ENCODE measurements at regions not wholly inside any gene's neighbourhood (a gene's known extent, or its start where the extent isn't known, plus 50 kb on each side); places are given as distances from the start of the nearest gene placed in this dataset.

DNA sequence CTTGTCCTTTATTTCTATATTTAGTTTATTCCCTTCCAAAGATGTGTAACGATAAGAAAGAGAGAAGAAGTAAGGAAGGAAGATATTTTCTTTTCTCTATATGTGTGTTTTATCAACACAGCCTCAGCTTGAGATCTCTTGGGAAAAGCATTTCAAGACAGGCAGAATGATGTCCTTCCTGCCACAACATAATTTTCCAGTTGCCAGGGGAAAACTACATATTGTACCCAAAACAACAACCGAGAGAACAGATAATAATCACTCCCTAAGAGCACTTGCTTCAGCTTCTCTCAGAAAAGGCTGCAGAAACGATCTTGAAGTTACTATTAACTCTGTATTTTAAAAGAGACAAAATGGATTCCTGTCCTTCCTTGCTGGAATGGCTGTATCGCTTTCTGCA, 151.4 kb upstream of the ITGB1 start:
- Histone ChIP-seq H3K36me3 (no peaks in the 10 kb centered on the region), H3K4me1 (ENCODE audit: low read depth) (peaks cover 4% of the 10 kb centered on the region), H3K4me3 (no peak overlapping the region), H3K9me3 (ENCODE audit: low read depth) (no peaks in the 10 kb centered on the region), H3K27me3 (no peaks in the 10 kb centered on the region), H3K27ac (no peak overlapping the region)
- TF ChIP-seq, protein P1, sequence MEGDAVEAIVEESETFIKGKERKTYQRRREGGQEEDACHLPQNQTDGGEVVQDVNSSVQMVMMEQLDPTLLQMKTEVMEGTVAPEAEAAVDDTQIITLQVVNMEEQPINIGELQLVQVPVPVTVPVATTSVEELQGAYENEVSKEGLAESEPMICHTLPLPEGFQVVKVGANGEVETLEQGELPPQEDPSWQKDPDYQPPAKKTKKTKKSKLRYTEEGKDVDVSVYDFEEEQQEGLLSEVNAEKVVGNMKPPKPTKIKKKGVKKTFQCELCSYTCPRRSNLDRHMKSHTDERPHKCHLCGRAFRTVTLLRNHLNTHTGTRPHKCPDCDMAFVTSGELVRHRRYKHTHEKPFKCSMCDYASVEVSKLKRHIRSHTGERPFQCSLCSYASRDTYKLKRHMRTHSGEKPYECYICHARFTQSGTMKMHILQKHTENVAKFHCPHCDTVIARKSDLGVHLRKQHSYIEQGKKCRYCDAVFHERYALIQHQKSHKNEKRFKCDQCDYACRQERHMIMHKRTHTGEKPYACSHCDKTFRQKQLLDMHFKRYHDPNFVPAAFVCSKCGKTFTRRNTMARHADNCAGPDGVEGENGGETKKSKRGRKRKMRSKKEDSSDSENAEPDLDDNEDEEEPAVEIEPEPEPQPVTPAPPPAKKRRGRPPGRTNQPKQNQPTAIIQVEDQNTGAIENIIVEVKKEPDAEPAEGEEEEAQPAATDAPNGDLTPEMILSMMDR (IDR thresholded peaks at IDR 0.05; ENCODE audit: low read depth, low read length): no peak
- DNase-seq (ENCODE audit: low read depth in 1 of 2, low spot score in 1 of 2): no peak

DNA sequence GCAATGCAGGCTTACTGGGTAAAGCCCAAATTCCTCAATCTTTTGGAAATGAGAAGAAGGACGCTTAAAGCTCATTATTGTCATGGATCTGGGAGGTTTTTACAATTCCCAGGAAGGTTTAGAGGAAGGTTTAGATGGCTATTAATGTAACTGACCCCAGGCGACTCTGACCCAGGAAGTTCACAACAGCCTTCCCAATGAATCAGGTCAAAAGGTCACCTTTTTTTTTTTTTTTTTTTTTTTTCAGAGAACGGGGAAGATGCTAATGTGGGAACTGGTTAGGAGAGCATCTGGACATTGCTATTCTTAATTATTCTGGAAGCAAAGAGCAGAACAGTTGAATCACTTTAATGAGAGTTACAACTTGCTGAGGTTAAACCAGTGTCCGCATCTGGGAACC, 149.9 kb upstream of the ITGB1 start:
- H3K36me3 ChIP-seq: no peaks in the 10 kb centered on the region
- DNase-seq (ENCODE audit: low read depth in 1 of 2, low spot score in 1 of 2): no peak
- no peak overlapping the region for H3K27ac ChIP-seq
- no peaks in the 10 kb centered on the region for H3K9me3 ChIP-seq (ENCODE audit: low read depth)
- no peak overlapping the region for H3K4me3 ChIP-seq
- TF ChIP-seq, protein P1 (IDR thresholded peaks at IDR 0.05; ENCODE audit: low read depth, low read length): no peak
- H3K27me3 ChIP-seq: no peaks in the 10 kb centered on the region
- no peaks in the 10 kb centered on the region for H3K4me1 ChIP-seq (ENCODE audit: low read depth)

DNA sequence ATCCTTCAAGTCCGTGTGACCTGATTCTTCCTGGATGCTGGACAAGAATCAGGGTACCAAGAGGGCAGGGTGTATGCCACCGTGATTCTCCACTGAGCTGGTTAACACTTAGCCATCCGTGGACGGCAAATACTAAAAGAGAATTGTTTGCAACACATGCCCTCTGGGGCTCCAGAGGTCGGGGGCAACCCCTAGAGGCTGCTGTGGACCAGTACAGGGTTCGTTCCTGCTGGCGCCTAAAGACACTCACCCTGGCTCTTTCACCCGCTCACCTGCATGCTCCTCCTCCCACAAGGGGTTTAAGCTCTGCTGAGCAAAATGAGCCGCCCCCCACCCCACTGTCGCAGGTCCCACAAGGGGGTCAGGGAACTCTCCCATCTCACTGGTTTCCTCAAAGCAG, 148.7 kb upstream of the ITGB1 start:
- TF ChIP-seq, protein P1 (IDR thresholded peaks at IDR 0.05; ENCODE audit: low read depth, low read length): no peak
- H3K4me1 ChIP-seq (ENCODE audit: low read depth): no peaks in the 10 kb centered on the region
- no peak overlapping the region for H3K4me3 ChIP-seq
- DNase-seq (ENCODE audit: low read depth in 1 of 2, low spot score in 1 of 2): no peak
- H3K36me3 ChIP-seq: no peaks in the 10 kb centered on the region
- H3K27me3 ChIP-seq: no peaks in the 10 kb centered on the region
- H3K27ac ChIP-seq: no peak overlapping the region
- no peaks in the 10 kb centered on the region for H3K9me3 ChIP-seq (ENCODE audit: low read depth)

DNA sequence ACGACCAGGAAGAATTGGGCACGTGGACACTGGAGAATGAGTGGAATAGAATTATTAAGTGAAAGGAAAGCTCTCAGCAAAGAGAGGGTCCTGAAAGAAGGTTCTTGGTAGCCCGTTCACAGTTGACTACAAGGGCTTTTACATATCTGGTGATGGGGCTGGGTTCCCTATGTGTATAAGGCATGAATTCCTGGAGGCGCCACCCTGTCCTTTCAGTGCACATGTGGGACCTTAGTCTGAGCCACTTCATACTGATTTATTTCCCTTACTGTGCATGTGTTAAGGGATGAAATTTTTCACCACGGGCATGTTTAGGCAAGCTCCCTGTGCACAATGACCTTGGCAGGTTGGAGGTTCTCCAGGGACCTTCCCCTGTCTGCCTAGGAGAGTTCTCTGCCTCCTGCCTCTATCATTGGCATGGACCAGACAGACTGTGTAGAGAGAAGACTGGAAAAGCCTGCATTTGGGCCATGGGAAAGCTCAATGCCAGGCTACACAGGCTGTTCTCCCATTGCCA, 145.9 kb upstream of the ITGB1 start:
- TF ChIP-seq, protein P1 (IDR thresholded peaks at IDR 0.05; ENCODE audit: low read depth, low read length): no peak
- Histone ChIP-seq H3K27ac (no peak overlapping the region), H3K4me1 (ENCODE audit: low read depth) (no peaks in the 10 kb centered on the region), H3K4me3 (no peak overlapping the region), H3K9me3 (ENCODE audit: low read depth) (no peaks in the 10 kb centered on the region), H3K36me3 (no peaks in the 10 kb centered on the region), H3K27me3 (no peaks in the 10 kb centered on the region)
- DNase-seq (ENCODE audit: low read depth in 1 of 2, low spot score in 1 of 2): no peak

DNA sequence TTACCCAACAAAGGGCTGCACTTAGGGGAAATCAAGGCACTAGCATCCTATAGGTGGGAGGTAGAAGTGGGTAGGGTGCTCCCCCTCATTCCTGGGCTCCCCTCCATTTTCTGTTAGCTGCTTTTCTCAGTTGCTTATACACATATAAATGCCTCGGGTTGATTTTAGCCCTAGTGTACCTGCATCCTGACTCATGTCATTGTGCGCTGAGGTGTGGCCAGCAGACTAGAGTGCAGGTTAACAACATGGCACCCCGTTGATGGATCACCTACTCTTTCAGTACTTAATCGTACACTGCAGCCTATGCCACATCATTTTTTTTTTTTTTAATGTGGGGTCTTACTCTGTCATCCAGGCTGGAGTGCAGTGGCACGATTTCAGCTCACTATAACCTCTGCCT, 144.0 kb upstream of the ITGB1 start:
- no peak for DNase-seq (ENCODE audit: low read depth in 1 of 2, low spot score in 1 of 2)
- Histone ChIP-seq H3K4me1 (ENCODE audit: low read depth) (no peaks in the 10 kb centered on the region), H3K9me3 (ENCODE audit: low read depth) (no peaks in the 10 kb centered on the region), H3K27me3 (no peaks in the 10 kb centered on the region), H3K27ac (no peak overlapping the region), H3K4me3 (no peak overlapping the region), H3K36me3 (no peaks in the 10 kb centered on the region)
- TF ChIP-seq, protein P1 (IDR thresholded peaks at IDR 0.05; ENCODE audit: low read depth, low read length): no peak

DNA sequence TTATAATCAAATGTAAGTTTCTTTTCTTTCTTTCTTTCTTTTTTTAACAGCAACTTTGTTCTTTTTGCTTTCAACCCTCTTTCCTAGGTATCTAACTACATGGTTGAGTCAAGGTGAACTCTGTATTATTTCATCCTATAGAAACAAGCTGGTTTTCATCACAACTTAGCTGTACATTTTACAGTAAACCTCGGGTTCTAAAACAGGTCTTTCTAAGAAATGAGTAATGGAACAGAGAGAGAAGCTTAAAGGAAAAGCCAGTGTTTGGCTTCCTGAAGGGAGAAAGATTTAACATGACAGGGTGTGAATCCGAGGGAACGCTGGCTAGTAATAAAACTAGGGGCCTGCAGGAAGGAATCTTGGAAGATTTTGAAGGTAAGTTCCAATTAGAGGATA, 143.4 kb upstream of the ITGB1 start:
- DNase-seq (ENCODE audit: low read depth in 1 of 2, low spot score in 1 of 2): no peak
- TF ChIP-seq, protein P1 (IDR thresholded peaks at IDR 0.05; ENCODE audit: low read depth, low read length): no peak
- Histone ChIP-seq H3K27ac (no peak overlapping the region), H3K9me3 (ENCODE audit: low read depth) (no peaks in the 10 kb centered on the region), H3K4me3 (no peak overlapping the region), H3K4me1 (ENCODE audit: low read depth) (no peaks in the 10 kb centered on the region), H3K27me3 (no peaks in the 10 kb centered on the region), H3K36me3 (no peaks in the 10 kb centered on the region)

All from cardiac muscle cell (in vitro differentiated cells and primary cell).